GM12878 (cell line): ENCODE measurements at regions not wholly inside any gene's neighbourhood (a gene's known extent, or its start where the extent isn't known, plus 50 kb on each side); places are given as distances from the start of the nearest gene placed in this dataset.

Experiments used
- POLR2AphosphoS5 ChIP-seq: IDR thresholded peaks from 2 replicates; pipeline ENCODE4 v1.6.1; 2011; ENCODE audit warnings: mild to moderate bottlenecking, low read length, inconsistent platforms
- TF ChIP-seq, protein P1 (sequence below): fragments of 450-650 bp; IDR thresholded peaks from 2 replicates; pipeline ENCODE4 v1.6.1; 2017; ENCODE audit warnings: mild to moderate bottlenecking, moderate library complexity
- TF ChIP-seq, protein P2 (sequence below): fragments of 450-650 bp; IDR thresholded peaks from 2 replicates; pipeline ENCODE4 v1.6.1; 2016; ENCODE audit warnings: mild to moderate bottlenecking, moderate library complexity, borderline replicate concordance

DNA sequence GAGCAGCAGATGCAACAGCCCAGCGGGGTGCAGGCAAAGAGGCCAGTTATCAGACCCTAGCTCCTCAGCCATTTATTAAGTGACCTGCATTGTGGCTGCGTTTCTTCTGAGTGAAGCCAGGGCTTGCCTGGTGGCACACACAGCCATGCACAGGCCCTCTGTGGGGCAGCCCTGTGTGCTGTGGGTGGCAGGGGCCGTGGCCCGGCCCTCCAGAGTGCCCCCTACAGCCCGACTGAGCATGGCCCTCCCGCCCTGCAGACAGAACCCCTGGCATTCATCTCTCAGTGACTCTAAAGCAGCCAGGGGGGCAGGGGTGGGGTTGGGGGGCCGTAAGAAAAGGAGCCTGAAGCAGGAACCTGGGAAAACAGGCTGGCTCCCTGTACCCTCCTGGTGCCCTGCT is 226.0 kb upstream of the PWP1 start (continued):
- TF ChIP-seq, protein P1, sequence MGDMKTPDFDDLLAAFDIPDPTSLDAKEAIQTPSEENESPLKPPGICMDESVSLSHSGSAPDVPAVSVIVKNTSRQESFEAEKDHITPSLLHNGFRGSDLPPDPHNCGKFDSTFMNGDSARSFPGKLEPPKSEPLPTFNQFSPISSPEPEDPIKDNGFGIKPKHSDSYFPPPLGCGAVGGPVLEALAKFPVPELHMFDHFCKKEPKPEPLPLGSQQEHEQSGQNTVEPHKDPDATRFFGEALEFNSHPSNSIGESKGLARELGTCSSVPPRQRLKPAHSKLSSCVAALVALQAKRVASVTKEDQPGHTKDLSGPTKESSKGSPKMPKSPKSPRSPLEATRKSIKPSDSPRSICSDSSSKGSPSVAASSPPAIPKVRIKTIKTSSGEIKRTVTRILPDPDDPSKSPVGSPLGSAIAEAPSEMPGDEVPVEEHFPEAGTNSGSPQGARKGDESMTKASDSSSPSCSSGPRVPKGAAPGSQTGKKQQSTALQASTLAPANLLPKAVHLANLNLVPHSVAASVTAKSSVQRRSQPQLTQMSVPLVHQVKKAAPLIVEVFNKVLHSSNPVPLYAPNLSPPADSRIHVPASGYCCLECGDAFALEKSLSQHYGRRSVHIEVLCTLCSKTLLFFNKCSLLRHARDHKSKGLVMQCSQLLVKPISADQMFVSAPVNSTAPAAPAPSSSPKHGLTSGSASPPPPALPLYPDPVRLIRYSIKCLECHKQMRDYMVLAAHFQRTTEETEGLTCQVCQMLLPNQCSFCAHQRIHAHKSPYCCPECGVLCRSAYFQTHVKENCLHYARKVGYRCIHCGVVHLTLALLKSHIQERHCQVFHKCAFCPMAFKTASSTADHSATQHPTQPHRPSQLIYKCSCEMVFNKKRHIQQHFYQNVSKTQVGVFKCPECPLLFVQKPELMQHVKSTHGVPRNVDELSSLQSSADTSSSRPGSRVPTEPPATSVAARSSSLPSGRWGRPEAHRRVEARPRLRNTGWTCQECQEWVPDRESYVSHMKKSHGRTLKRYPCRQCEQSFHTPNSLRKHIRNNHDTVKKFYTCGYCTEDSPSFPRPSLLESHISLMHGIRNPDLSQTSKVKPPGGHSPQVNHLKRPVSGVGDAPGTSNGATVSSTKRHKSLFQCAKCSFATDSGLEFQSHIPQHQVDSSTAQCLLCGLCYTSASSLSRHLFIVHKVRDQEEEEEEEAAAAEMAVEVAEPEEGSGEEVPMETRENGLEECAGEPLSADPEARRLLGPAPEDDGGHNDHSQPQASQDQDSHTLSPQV, result no peak
- no peak for TF ChIP-seq POLR2AphosphoS5
- TF ChIP-seq, protein P2, sequence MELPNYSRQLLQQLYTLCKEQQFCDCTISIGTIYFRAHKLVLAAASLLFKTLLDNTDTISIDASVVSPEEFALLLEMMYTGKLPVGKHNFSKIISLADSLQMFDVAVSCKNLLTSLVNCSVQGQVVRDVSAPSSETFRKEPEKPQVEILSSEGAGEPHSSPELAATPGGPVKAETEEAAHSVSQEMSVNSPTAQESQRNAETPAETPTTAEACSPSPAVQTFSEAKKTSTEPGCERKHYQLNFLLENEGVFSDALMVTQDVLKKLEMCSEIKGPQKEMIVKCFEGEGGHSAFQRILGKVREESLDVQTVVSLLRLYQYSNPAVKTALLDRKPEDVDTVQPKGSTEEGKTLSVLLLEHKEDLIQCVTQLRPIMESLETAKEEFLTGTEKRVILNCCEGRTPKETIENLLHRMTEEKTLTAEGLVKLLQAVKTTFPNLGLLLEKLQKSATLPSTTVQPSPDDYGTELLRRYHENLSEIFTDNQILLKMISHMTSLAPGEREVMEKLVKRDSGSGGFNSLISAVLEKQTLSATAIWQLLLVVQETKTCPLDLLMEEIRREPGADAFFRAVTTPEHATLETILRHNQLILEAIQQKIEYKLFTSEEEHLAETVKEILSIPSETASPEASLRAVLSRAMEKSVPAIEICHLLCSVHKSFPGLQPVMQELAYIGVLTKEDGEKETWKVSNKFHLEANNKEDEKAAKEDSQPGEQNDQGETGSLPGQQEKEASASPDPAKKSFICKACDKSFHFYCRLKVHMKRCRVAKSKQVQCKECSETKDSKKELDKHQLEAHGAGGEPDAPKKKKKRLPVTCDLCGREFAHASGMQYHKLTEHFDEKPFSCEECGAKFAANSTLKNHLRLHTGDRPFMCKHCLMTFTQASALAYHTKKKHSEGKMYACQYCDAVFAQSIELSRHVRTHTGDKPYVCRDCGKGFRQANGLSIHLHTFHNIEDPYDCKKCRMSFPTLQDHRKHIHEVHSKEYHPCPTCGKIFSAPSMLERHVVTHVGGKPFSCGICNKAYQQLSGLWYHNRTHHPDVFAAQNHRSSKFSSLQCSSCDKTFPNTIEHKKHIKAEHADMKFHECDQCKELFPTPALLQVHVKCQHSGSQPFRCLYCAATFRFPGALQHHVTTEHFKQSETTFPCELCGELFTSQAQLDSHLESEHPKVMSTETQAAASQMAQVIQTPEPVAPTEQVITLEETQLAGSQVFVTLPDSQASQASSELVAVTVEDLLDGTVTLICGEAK, result no peak
